NCI-H2107 (cell line): ENCODE measurements at regions not wholly inside any gene's neighbourhood (a gene's known extent, or its start where the extent isn't known, plus 50 kb on each side); places are given as distances from the start of the nearest gene placed in this dataset.
"Not testable (repeated sequence)": the region's sequence is repeated elsewhere in the genome, so short reads cannot be mapped to it uniquely, and the experiment has no call there.

Experiments
- DNase-seq: peaks from one replicate; lab custom pipeline; 2025; lab: John Stamatoyannopoulos, UW

- DNase-seq: no peak
Observed at GRCh38 chr6:112651239-112651638, 304.1 kb downstream of the RFPL4B start.

- DNase-seq: no peak
Observed at GRCh38 chr6:112659912-112660311, 312.8 kb downstream of the RFPL4B start.

GRCh38 chr6:112660626-112661025, 313.5 kb downstream of the RFPL4B start:
- no peak for DNase-seq

- no peak for DNase-seq
Observed at GRCh38 chr6:112663698-112664097, 316.6 kb downstream of the RFPL4B start.

GRCh38 chr6:112665114-112665513, 318.0 kb downstream of the RFPL4B start:
- no peak for DNase-seq

GRCh38 chr6:112665815-112666214, 318.7 kb downstream of the RFPL4B start:
- DNase-seq: no peak

- no peak for DNase-seq
Observed at GRCh38 chr6:112667427-112667826, 320.3 kb downstream of the RFPL4B start.

- no peak for DNase-seq
Observed at GRCh38 chr6:112680091-112680490, 333.0 kb downstream of the RFPL4B start.

- no peak for DNase-seq
Observed at GRCh38 chr6:112682071-112682470, 334.9 kb downstream of the RFPL4B start.

- no peak for DNase-seq
Observed at GRCh38 chr6:112683106-112683505, 336.0 kb downstream of the RFPL4B start.

- no peak for DNase-seq
Observed at GRCh38 chr6:112683926-112684325, 336.8 kb downstream of the RFPL4B start.

- not testable (repeated sequence) for DNase-seq
Observed at GRCh38 chr6:112685521-112686220, 338.5 kb downstream of the RFPL4B start.

GRCh38 chr6:112688487-112689165, 341.5 kb downstream of the RFPL4B start:
- not testable (repeated sequence) for DNase-seq

- DNase-seq: not testable (repeated sequence)
Observed at GRCh38 chr6:112689183-112689858, 342.2 kb downstream of the RFPL4B start.

- DNase-seq: no peak
Observed at GRCh38 chr6:112690497-112691202, 343.5 kb downstream of the RFPL4B start.

GRCh38 chr6:112691289-112691688, 344.2 kb downstream of the RFPL4B start:
- DNase-seq: no peak

- DNase-seq: no peak
Observed at GRCh38 chr6:112695001-112695400, 347.9 kb downstream of the RFPL4B start.

- no peak for DNase-seq
Observed at GRCh38 chr6:112697265-112697664, 350.1 kb downstream of the RFPL4B start.

GRCh38 chr6:112701201-112701600, 354.1 kb downstream of the RFPL4B start:
- peak; percentile 35 for DNase-seq

- DNase-seq: no peak
Observed at GRCh38 chr6:112710710-112711109, 363.6 kb downstream of the RFPL4B start.

- DNase-seq: no peak
Observed at GRCh38 chr6:112713402-112713801, 366.3 kb downstream of the RFPL4B start.

GRCh38 chr6:112717401-112717800, 370.3 kb downstream of the RFPL4B start:
- no peak for DNase-seq
